Transverse colon (tissue), 4 donors: ENCODE measurements at regions not wholly inside any gene's neighbourhood (a gene's known extent, or its start where the extent isn't known, plus 50 kb on each side); places are given as distances from the start of the nearest gene placed in this dataset.

Experiments
- POLR2A ChIP-seq: fragments of 450-650 bp; IDR thresholded peaks from one replicate; pipeline ENCODE4 v1.6.1; 2016; ENCODE audit warnings: antibody characterized with exemption, mild to moderate bottlenecking, moderate library complexity
- POLR2AphosphoS5 ChIP-seq, 3 donors: sonication (generic); formaldehyde crosslinking; IDR thresholded peaks; one replicate each; pipeline ENCODE4 v1.6.1; 2016; ENCODE audit warnings: antibody characterized with exemption in 3 of 3
- TF ChIP-seq, protein P1 (sequence below), 5 experiments: fragments of 200-600 bp in 3 of 5; fragments of 450-650 bp in 2 of 5; sonication (generic) in 3 of 5; IDR thresholded peaks; 1 replicate in 2 of 5; 2 replicates in 3 of 5; pipeline ENCODE4 v1.5.1; 2016 to 2017; ENCODE audit warnings: antibody characterized with exemption in 5 of 5, inconsistent platforms in 3 of 5, mild to moderate bottlenecking in 2 of 5, moderate library complexity in 1 of 5

DNA sequence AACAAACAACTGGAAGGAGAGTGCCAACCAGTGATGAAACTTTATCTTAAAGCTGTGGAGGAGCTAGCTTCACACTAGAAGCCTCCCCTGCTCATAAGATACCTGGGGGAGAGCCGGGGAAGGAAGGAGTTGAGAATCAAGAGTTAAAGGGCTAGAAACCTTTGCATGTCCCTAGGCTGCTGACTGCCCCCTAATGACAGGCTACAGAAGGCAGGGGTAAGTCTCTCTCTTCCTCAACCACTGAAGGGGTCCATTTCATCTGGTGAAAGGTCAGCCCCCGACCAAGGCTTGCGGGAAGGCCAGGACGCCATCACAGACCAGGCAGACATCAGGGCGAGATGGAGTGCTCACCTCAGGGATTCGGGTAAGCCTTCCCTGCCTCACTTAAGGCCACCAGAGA, 65.6 kb upstream of the GRHL3 start:
- TF ChIP-seq POLR2A (no peak), POLR2AphosphoS5 (IDR thresholded peaks at IDR 0.05) (no peak)
- TF ChIP-seq, protein P1, sequence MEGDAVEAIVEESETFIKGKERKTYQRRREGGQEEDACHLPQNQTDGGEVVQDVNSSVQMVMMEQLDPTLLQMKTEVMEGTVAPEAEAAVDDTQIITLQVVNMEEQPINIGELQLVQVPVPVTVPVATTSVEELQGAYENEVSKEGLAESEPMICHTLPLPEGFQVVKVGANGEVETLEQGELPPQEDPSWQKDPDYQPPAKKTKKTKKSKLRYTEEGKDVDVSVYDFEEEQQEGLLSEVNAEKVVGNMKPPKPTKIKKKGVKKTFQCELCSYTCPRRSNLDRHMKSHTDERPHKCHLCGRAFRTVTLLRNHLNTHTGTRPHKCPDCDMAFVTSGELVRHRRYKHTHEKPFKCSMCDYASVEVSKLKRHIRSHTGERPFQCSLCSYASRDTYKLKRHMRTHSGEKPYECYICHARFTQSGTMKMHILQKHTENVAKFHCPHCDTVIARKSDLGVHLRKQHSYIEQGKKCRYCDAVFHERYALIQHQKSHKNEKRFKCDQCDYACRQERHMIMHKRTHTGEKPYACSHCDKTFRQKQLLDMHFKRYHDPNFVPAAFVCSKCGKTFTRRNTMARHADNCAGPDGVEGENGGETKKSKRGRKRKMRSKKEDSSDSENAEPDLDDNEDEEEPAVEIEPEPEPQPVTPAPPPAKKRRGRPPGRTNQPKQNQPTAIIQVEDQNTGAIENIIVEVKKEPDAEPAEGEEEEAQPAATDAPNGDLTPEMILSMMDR (IDR thresholded peaks at IDR 0.05), result no peak
